Prostate gland (tissue), 2 donors: ENCODE measurements at regions not wholly inside any gene's neighbourhood (a gene's known extent, or its start where the extent isn't known, plus 50 kb on each side); places are given as distances from the start of the nearest gene placed in this dataset.

Source experiments
- CTCF ChIP-seq, 4 experiments: fragments of 200-600 bp in 2 of 4; fragments of 450-650 bp in 2 of 4; sonication (generic) in 2 of 4; IDR thresholded peaks; 1 replicate in 3 of 4; 2 replicates in 1 of 4; pipeline ENCODE4 v1.5.1; 2016 to 2019; ENCODE audit warnings: antibody characterized with exemption in 4 of 4, mild to moderate bottlenecking in 2 of 4, moderate library complexity in 2 of 4
- POLR2A ChIP-seq: fragments of 450-650 bp; IDR thresholded peaks from one replicate; pipeline ENCODE4 v1.6.1; 2016; ENCODE audit warnings: antibody characterized with exemption, mild to moderate bottlenecking
- POLR2AphosphoS5 ChIP-seq: sonication (generic); formaldehyde crosslinking; IDR thresholded peaks from one replicate; pipeline ENCODE4 v1.6.1; 2017; ENCODE audit warnings: antibody characterized with exemption

- TF ChIP-seq CTCF (IDR thresholded peaks at IDR 0.05), result no peak
- TF ChIP-seq POLR2A, result no peak
- TF ChIP-seq POLR2AphosphoS5, result no peak
Observed at GRCh38 chr5:40410231-40410861, 269.4 kb upstream of the PTGER4 start.
